Central memory CD8-positive, alpha-beta T cell (primary cell): ENCODE measurements at regions not wholly inside any gene's neighbourhood (a gene's known extent, or its start where the extent isn't known, plus 50 kb on each side); places are given as distances from the start of the nearest gene placed in this dataset.
"Not testable (repeated sequence)": the region's sequence is repeated elsewhere in the genome, so short reads cannot be mapped to it uniquely, and the experiment has no call there.

ENCODE experiments used
- ATAC-seq: fragments of 150-1000 bp; cut with Tn5 transposase; replicated peaks from 2 replicates; pipeline ENCODE4 v1.10.0; 2022; ENCODE audit warnings: mild to moderate bottlenecking, moderate FRiP score, moderate number of reproducible peaks; ENCODE audit not compliant: poor library complexity, severe bottlenecking; ENCODE audit errors: extremely low read depth
- DNase-seq, 2 donors: peaks; one replicate each; pipeline ENCODE4 v3.0.0; 2021; ENCODE audit warnings: low spot score in 2 of 2
- H3K27ac Mint-ChIP-seq: one replicate; pipeline ENCODE4 v1.8.0; 2022; ENCODE audit warnings: low read depth, mild to moderate bottlenecking, moderate library complexity, mixed read lengths
- H3K27me3 Mint-ChIP-seq: one replicate; pipeline ENCODE4 v1.8.0; 2022; ENCODE audit warnings: mixed read lengths
- H3K36me3 Mint-ChIP-seq: one replicate; pipeline ENCODE4 v1.8.0; 2022; ENCODE audit warnings: mild to moderate bottlenecking, moderate library complexity, mixed read lengths; ENCODE audit not compliant: insufficient read depth
- H3K4me1 Mint-ChIP-seq: one replicate; pipeline ENCODE4 v1.8.0; 2022; ENCODE audit warnings: mixed read lengths
- H3K4me3 Mint-ChIP-seq: one replicate; pipeline ENCODE4 v1.8.0; 2022; ENCODE audit warnings: mild to moderate bottlenecking, moderate library complexity, mixed read lengths
- H3K9me3 Mint-ChIP-seq: one replicate; pipeline ENCODE4 v1.8.0; 2022; ENCODE audit warnings: mixed read lengths

DNA sequence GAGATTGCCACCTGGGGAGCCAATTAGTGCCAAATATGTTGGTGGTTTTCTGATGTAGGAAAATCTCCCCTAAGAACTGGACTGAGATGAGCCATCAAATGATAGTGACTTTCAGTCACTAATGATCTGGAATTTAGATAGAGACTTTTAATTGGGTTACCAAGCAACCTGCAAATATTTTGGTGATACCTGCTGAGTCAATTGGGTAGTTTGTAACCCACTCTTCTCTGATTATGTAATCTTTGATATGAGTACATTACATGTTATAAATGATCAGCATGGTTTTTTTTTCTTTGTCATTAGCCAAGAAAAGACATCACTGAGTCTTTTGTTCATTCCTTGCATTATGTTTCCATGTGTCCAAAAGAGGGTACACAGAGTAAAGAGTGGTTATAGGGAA is 177.5 kb downstream of the SPDYE17 start:
- not testable (repeated sequence) for H3K27ac Mint-ChIP-seq, ATAC-seq, H3K4me3 Mint-ChIP-seq, H3K36me3 Mint-ChIP-seq, DNase-seq, H3K9me3 Mint-ChIP-seq, H3K4me1 Mint-ChIP-seq
- peaks cover 20% of the 10 kb centered on the region for H3K27me3 Mint-ChIP-seq

DNA sequence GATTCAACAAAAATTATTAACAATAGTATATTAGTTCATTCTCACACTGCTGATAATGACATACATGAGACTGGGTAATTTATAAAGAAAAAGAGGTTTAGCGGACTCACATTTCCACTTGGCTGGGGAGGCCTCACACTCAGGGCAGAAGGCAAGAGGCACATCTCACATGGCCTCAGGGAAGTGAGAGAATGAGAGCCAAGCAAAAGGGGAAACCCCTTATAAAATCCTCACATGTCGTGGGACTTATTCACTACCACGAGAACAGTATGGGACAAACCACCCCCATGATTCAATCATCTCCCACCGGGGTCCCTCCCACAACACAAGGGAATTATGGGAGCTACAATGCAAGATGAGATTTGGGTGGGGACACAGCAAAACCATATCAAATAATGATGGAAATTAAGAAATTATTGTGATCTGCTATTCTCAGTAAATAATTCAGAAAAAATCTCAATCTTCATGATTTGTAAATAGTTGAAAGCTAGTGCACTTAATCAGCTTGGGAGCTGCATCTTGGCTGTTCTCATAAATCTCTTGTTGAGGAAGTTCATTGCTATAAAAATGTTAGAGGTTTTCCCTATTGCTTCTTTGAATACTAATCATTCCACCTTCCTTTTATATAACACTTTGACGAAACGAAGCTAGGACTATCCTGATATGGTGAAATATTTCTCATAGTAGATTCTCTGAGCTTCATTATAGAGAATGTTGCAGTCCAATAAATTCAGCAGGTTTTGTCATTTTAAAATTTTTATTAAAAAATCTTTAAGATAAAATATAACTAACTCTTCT is 179.2 kb downstream of the SPDYE17 start:
- H3K4me3 Mint-ChIP-seq, ATAC-seq, H3K9me3 Mint-ChIP-seq, DNase-seq, H3K27ac Mint-ChIP-seq, H3K4me1 Mint-ChIP-seq, H3K36me3 Mint-ChIP-seq: not testable (repeated sequence)
- peaks cover 20% of the 10 kb centered on the region for H3K27me3 Mint-ChIP-seq

- not testable (repeated sequence) for H3K27ac Mint-ChIP-seq, H3K9me3 Mint-ChIP-seq, H3K4me1 Mint-ChIP-seq, H3K36me3 Mint-ChIP-seq, DNase-seq, ATAC-seq, H3K4me3 Mint-ChIP-seq
- H3K27me3 Mint-ChIP-seq: peaks cover 20% of the 10 kb centered on the region
Measured at GRCh38 chr7:76852362-76852761, 179.8 kb downstream of the SPDYE17 start.

GRCh38 chr7:76851617-76852016 is 180.5 kb downstream of the SPDYE17 start:
- H3K36me3 Mint-ChIP-seq, H3K4me3 Mint-ChIP-seq, ATAC-seq, H3K4me1 Mint-ChIP-seq, DNase-seq, H3K9me3 Mint-ChIP-seq, H3K27ac Mint-ChIP-seq: not testable (repeated sequence)
- peaks cover 20% of the 10 kb centered on the region for H3K27me3 Mint-ChIP-seq

DNA sequence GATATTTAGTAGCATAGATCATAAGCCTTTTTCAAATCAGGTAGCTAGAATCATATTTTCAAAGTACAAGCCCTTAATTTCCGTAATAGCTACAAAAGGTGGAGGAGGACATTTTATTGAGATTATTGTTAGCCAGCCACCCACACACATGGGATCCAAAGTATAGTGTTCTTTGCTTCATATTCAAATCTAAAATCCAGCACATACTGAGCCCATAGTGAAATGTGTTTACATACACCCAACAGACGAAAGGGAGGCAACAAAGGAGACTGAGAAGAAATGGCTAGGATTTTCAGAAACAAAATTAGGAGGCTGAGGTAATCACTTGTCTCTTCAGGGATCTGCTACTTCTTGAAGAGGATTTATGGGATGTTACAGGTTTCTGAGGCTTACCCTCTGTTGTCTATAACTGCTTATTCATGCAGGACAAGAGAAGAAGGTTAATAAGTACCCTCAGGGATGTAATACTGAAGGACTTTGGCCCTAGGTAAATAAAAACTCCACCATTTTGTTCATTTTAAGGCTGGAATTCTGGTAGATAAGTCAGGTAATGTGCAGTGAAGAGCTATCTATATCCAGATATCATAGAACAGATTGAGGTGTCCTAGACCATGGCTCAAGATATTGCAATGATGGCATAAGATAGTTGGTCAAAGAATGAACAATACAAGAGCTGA is 182.1 kb downstream of the SPDYE17 start:
- H3K27ac Mint-ChIP-seq, H3K4me1 Mint-ChIP-seq, H3K36me3 Mint-ChIP-seq, ATAC-seq, H3K4me3 Mint-ChIP-seq, H3K9me3 Mint-ChIP-seq, DNase-seq: not testable (repeated sequence)
- peaks cover 10% of the 10 kb centered on the region for H3K27me3 Mint-ChIP-seq

DNA sequence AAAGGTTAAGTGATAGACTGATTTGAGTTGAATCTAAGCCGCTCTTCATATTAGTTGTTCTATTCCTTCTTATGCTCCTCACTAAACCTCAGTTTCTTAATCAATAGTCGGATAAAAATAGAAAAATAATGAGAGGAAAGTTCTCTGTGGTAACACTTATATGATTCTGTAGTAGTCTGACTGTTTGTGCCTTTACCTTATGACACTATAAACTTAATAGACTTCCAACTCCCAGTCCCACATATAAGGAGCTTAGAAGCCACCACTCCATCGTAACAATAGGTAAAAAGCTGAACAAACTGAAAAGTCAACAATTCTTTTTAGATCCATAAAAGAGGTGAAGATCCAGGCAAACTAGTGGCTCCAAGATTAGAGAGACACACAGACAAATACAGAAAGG is 192.3 kb downstream of the SPDYE17 start:
- H3K4me1 Mint-ChIP-seq, H3K27ac Mint-ChIP-seq, ATAC-seq, DNase-seq, H3K36me3 Mint-ChIP-seq, H3K4me3 Mint-ChIP-seq: not testable (repeated sequence)
- Mint-ChIP-seq H3K9me3 (peaks cover 13% of the 10 kb centered on the region), H3K27me3 (peaks cover 20% of the 10 kb centered on the region)

- not testable (repeated sequence) for H3K4me1 Mint-ChIP-seq, ATAC-seq, H3K4me3 Mint-ChIP-seq, H3K36me3 Mint-ChIP-seq, DNase-seq, H3K27ac Mint-ChIP-seq
- peaks cover 13% of the 10 kb centered on the region for H3K9me3 Mint-ChIP-seq
- H3K27me3 Mint-ChIP-seq: peaks cover 20% of the 10 kb centered on the region
Measured at GRCh38 chr7:76839214-76839613, 192.9 kb downstream of the SPDYE17 start.

DNA sequence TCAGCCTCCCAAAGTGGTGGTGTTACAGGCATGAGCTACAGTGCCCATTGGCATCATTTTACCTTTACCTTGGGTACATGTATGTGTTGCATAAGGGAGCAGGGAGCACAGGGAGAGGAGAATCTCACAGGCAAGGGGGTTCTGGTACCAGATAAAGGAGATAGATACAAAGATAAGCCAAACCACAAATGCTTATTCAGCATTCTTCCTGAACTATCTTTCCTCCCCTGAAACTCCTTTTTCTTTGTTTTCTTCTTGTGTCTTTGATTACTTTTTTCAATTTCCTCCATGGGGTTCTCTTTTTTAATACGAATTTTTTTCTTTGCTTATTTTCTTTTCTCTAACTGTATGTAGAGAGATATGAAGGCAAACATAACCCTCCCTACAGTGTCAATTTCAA is 193.8 kb downstream of the SPDYE17 start:
- not testable (repeated sequence) for H3K4me3 Mint-ChIP-seq, DNase-seq, H3K4me1 Mint-ChIP-seq, H3K36me3 Mint-ChIP-seq, ATAC-seq, H3K27ac Mint-ChIP-seq
- H3K27me3 Mint-ChIP-seq: peaks cover 20% of the 10 kb centered on the region
- peaks cover 13% of the 10 kb centered on the region for H3K9me3 Mint-ChIP-seq

DNA sequence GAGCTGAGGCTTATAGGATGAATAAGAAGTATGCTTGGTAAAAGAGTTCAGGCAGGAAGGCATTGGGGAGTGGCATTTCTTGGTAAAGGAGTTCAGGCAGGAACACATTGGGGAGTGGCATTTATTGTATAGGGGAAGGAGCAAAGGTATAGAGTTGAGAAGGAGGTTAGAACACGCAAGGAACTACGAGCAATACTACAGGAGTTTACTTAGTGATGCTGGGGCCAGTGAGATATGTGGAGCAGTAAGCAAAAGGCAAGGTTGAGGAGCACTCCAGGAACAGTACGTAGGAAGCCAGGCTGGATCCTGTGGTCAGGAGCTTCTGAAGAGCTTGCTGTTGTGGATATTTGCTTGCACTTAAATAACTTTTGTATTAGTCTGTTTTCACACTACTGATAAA is 202.2 kb upstream of the POMZP3 start:
- H3K4me3 Mint-ChIP-seq, DNase-seq, H3K4me1 Mint-ChIP-seq, H3K9me3 Mint-ChIP-seq, H3K36me3 Mint-ChIP-seq, H3K27ac Mint-ChIP-seq, ATAC-seq: not testable (repeated sequence)
- peaks cover 26% of the 10 kb centered on the region for H3K27me3 Mint-ChIP-seq

- H3K27me3 Mint-ChIP-seq: peaks cover 26% of the 10 kb centered on the region
- H3K4me3 Mint-ChIP-seq, H3K9me3 Mint-ChIP-seq, H3K4me1 Mint-ChIP-seq, H3K27ac Mint-ChIP-seq, DNase-seq, ATAC-seq, H3K36me3 Mint-ChIP-seq: not testable (repeated sequence)
Measured at GRCh38 chr7:76826181-76826580, 199.1 kb upstream of the POMZP3 start.

DNA sequence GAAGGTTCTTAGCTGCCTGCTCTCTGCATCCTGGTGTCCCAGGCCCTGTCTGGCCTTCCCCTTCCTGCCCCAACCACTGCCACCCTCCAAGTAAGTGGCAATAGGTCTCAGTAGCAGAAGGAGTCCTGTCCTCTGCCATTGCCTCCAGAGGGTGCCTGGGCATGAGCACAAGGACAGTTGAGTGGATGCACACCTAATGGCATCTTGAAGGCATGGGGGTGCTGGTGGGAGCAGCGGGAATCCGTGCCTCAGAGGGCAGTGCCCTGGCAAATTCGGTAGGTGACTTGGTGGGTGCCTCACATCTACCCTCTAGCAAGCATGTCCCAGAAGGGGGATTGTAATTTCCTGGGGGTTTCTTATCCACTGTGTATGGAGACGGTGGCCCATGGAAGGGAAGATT is 182.8 kb upstream of the POMZP3 start:
- not testable (repeated sequence) for H3K4me3 Mint-ChIP-seq, DNase-seq, H3K9me3 Mint-ChIP-seq, H3K4me1 Mint-ChIP-seq, H3K27me3 Mint-ChIP-seq, ATAC-seq, H3K36me3 Mint-ChIP-seq, H3K27ac Mint-ChIP-seq

GRCh38 chr7:76807588-76808100 is 180.6 kb upstream of the POMZP3 start:
- ATAC-seq, H3K36me3 Mint-ChIP-seq, H3K4me3 Mint-ChIP-seq, H3K4me1 Mint-ChIP-seq, H3K27me3 Mint-ChIP-seq, DNase-seq, H3K9me3 Mint-ChIP-seq, H3K27ac Mint-ChIP-seq: not testable (repeated sequence)

DNA sequence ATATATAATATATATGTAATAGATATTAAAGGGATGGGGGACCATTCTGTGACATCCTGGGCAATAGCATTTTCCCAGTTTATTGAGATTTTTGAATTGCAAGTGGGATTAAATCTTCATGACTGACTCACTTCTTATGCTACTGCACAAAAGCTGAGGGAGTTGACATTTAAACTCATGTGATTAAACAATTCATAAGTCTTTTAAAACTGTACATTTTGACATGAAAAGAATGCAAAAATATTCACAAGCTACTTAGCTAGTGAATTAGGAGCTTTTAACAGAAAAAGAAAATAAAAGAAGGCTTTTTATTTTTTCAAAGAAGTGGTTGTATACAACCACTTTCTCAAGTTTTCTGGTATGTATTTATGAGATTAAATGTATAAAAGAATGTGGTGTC is 179.4 kb upstream of the POMZP3 start:
- not testable (repeated sequence) for H3K36me3 Mint-ChIP-seq, H3K27ac Mint-ChIP-seq, H3K9me3 Mint-ChIP-seq, H3K4me1 Mint-ChIP-seq, DNase-seq, ATAC-seq, H3K27me3 Mint-ChIP-seq, H3K4me3 Mint-ChIP-seq
